ENCODE measurements at regions not wholly inside any gene's neighbourhood (a gene's known extent, or its start where the extent isn't known, plus 50 kb on each side); places are given as distances from the start of the nearest gene placed in this dataset.

GRCh38 chr6:21437581-21437980 lies 156.0 kb upstream of the SOX4 start:
- no peaks in the 10 kb centered on the region for H3K9me3 Mint-ChIP-seq (ENCODE audit: low read depth, unreplicated experiment)
- H3K4me1 Mint-ChIP-seq (ENCODE audit: low read depth, unreplicated experiment): no peaks in the 10 kb centered on the region
- no peak for DNase-seq
- CTCF ChIA-PET: no interaction called here
- intact Hi-C loops (cut with micrococcal nuclease; ENCODE audit: unreplicated experiment): no loop called here
- no peak overlapping the region for H3K27ac Mint-ChIP-seq (ENCODE audit: unreplicated experiment)
- H3K4me3 Mint-ChIP-seq (ENCODE audit: low read depth, unreplicated experiment): no peak overlapping the region
- H3K36me3 Mint-ChIP-seq (ENCODE audit: insufficient read depth, unreplicated experiment): no peaks in the 10 kb centered on the region
- no peaks in the 10 kb centered on the region for H3K27me3 Mint-ChIP-seq (ENCODE audit: unreplicated experiment)
- no TSS peak for BruUV-seq (replicated peaks)
- TF ChIP-seq, protein P1, sequence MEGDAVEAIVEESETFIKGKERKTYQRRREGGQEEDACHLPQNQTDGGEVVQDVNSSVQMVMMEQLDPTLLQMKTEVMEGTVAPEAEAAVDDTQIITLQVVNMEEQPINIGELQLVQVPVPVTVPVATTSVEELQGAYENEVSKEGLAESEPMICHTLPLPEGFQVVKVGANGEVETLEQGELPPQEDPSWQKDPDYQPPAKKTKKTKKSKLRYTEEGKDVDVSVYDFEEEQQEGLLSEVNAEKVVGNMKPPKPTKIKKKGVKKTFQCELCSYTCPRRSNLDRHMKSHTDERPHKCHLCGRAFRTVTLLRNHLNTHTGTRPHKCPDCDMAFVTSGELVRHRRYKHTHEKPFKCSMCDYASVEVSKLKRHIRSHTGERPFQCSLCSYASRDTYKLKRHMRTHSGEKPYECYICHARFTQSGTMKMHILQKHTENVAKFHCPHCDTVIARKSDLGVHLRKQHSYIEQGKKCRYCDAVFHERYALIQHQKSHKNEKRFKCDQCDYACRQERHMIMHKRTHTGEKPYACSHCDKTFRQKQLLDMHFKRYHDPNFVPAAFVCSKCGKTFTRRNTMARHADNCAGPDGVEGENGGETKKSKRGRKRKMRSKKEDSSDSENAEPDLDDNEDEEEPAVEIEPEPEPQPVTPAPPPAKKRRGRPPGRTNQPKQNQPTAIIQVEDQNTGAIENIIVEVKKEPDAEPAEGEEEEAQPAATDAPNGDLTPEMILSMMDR (IDR thresholded peaks at IDR 0.05; ENCODE audit: unreplicated experiment): no peak

DNA sequence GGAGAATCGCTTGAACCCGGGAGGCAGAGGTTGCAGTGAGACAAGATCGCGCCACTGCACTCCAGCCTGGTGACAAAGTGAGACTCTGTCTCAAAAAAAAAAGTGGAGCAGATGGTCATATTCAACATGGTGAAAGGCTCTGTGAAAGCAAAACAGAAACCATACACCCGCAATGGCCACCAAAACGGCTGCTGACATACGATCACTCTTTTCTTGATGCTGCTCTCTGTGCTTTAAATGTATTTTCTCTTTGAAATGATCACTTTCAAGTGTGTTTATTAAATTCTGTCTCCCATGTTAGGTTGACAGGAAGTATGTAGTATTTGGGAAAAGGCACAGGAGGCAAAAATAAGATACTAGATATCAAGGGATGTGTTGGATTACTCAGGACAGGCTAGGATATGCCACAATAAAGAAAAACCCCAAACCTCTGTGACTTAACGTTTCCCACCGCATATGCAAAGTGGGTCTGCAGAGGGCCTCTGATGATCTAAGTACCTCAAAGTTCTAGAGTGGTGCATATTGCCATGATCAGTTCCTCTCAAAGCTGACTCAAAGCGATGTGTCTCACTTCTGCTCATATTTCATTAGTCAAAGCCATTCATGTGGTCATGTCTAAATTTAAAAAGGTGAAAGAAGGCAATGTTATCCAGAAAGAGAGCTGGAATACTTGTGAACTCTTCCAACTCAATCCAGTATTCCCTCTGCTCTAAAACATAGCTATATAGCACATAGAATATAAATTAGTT lies 155.1 kb upstream of the SOX4 start:
- Mint-ChIP-seq H3K9me3 (ENCODE audit: low read depth, unreplicated experiment) (no peaks in the 10 kb centered on the region), H3K36me3 (ENCODE audit: insufficient read depth, unreplicated experiment) (no peaks in the 10 kb centered on the region), H3K27me3 (ENCODE audit: unreplicated experiment) (no peaks in the 10 kb centered on the region), H3K27ac (ENCODE audit: unreplicated experiment) (no peak overlapping the region), H3K4me3 (ENCODE audit: low read depth, unreplicated experiment) (no peak overlapping the region), H3K4me1 (ENCODE audit: low read depth, unreplicated experiment) (no peaks in the 10 kb centered on the region)
- TF ChIP-seq, protein P1 (IDR thresholded peaks at IDR 0.05; ENCODE audit: unreplicated experiment): no peak
- intact Hi-C loops (cut with micrococcal nuclease; ENCODE audit: unreplicated experiment): no loop called here
- BruUV-seq (replicated peaks): no TSS peak
- CTCF ChIA-PET: no interaction called here
- DNase-seq: no peak

DNA sequence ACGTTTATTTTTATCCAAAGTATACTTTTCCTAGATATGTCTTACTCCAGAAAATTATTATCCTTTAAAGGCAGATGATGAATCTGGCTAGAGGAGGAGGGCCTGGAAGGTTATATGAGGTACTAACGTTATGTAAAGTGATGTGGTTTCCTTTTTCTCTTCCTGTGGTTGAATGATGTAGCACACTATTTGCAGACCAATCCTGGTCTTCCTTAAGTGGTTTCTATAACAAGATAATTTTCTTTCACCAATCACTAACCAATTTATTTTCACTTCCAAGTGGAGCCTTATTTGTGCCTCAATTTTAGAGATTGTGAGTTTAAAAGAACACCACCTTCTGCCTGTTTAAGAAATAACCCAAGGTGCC lies 154.6 kb upstream of the SOX4 start:
- CTCF ChIA-PET: interaction anchor here (0.6 kb wide), 1 partner anchor 52 kb away, joined by 4 read pairs; no protein-coding TSS in a partner anchor
- intact Hi-C loops (cut with micrococcal nuclease; ENCODE audit: unreplicated experiment): no loop called here
- no peaks in the 10 kb centered on the region for H3K9me3 Mint-ChIP-seq (ENCODE audit: low read depth, unreplicated experiment)
- no peak for DNase-seq
- H3K4me3 Mint-ChIP-seq (ENCODE audit: low read depth, unreplicated experiment): no peak overlapping the region
- no peaks in the 10 kb centered on the region for H3K4me1 Mint-ChIP-seq (ENCODE audit: low read depth, unreplicated experiment)
- H3K27ac Mint-ChIP-seq (ENCODE audit: unreplicated experiment): no peak overlapping the region
- no peaks in the 10 kb centered on the region for H3K27me3 Mint-ChIP-seq (ENCODE audit: unreplicated experiment)
- BruUV-seq (replicated peaks): no TSS peak
- no peaks in the 10 kb centered on the region for H3K36me3 Mint-ChIP-seq (ENCODE audit: insufficient read depth, unreplicated experiment)
- TF ChIP-seq, protein P1 (IDR thresholded peaks at IDR 0.05; ENCODE audit: unreplicated experiment): no peak

GRCh38 chr6:21441386-21441785 lies 152.2 kb upstream of the SOX4 start:
- TF ChIP-seq, protein P1 (IDR thresholded peaks at IDR 0.05; ENCODE audit: unreplicated experiment): no peak
- H3K36me3 Mint-ChIP-seq (ENCODE audit: insufficient read depth, unreplicated experiment): no peaks in the 10 kb centered on the region
- H3K27ac Mint-ChIP-seq (ENCODE audit: unreplicated experiment): no peak overlapping the region
- DNase-seq: no peak
- no TSS peak for BruUV-seq (replicated peaks)
- no peak overlapping the region for H3K4me3 Mint-ChIP-seq (ENCODE audit: low read depth, unreplicated experiment)
- no peaks in the 10 kb centered on the region for H3K9me3 Mint-ChIP-seq (ENCODE audit: low read depth, unreplicated experiment)
- H3K27me3 Mint-ChIP-seq (ENCODE audit: unreplicated experiment): no peaks in the 10 kb centered on the region
- intact Hi-C loops (cut with micrococcal nuclease; ENCODE audit: unreplicated experiment): no loop called here
- H3K4me1 Mint-ChIP-seq (ENCODE audit: low read depth, unreplicated experiment): no peaks in the 10 kb centered on the region
- CTCF ChIA-PET: no interaction called here
